ENCODE measurements at regions not wholly inside any gene's neighbourhood (a gene's known extent, or its start where the extent isn't known, plus 50 kb on each side); places are given as distances from the start of the nearest gene placed in this dataset.
"Not testable (repeated sequence)": the region's sequence is repeated elsewhere in the genome, so short reads cannot be mapped to it uniquely, and the experiment has no call there.

GRCh38 chr10:9382533-9382866 is 1328.0 kb downstream of the GATA3 start:
- TF ChIP-seq, protein P1, sequence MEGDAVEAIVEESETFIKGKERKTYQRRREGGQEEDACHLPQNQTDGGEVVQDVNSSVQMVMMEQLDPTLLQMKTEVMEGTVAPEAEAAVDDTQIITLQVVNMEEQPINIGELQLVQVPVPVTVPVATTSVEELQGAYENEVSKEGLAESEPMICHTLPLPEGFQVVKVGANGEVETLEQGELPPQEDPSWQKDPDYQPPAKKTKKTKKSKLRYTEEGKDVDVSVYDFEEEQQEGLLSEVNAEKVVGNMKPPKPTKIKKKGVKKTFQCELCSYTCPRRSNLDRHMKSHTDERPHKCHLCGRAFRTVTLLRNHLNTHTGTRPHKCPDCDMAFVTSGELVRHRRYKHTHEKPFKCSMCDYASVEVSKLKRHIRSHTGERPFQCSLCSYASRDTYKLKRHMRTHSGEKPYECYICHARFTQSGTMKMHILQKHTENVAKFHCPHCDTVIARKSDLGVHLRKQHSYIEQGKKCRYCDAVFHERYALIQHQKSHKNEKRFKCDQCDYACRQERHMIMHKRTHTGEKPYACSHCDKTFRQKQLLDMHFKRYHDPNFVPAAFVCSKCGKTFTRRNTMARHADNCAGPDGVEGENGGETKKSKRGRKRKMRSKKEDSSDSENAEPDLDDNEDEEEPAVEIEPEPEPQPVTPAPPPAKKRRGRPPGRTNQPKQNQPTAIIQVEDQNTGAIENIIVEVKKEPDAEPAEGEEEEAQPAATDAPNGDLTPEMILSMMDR (IDR thresholded peaks at IDR 0.05; ENCODE audit: borderline replicate concordance, control extremely low read depth, extremely low read depth, insufficient read depth, missing control alignments) = no peak
- in situ Hi-C loops (cut with MboI; ENCODE audit: low sequenced_read_pairs, unreplicated experiment) = no loop called here
- no peak for DNase-seq (ENCODE audit: low spot score)

DNA sequence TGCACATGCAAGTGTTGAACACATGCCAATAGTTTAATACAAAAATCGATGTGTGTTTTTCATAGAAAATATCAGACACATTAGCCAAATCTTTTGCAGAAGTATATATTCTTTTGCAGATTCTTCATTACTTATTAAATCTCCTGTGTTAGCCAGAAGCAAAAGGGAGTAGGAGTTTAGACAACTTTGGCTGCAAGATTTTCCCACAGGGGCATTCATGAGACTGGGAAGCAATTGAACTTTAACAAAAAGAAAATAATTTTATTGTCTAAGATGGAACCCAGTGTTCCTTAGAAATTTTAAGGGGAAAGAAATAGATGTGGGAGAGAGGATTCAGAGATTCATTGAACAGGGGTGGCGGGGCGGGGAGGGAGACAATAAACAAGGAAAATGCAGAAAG is 1336.0 kb downstream of the GATA3 start:
- DNase-seq (ENCODE audit: low spot score) = no peak
- in situ Hi-C loops (cut with MboI; ENCODE audit: low sequenced_read_pairs, unreplicated experiment) = no loop called here
- TF ChIP-seq, protein P1 (IDR thresholded peaks at IDR 0.05; ENCODE audit: borderline replicate concordance, control extremely low read depth, extremely low read depth, insufficient read depth, missing control alignments) = no peak

DNA sequence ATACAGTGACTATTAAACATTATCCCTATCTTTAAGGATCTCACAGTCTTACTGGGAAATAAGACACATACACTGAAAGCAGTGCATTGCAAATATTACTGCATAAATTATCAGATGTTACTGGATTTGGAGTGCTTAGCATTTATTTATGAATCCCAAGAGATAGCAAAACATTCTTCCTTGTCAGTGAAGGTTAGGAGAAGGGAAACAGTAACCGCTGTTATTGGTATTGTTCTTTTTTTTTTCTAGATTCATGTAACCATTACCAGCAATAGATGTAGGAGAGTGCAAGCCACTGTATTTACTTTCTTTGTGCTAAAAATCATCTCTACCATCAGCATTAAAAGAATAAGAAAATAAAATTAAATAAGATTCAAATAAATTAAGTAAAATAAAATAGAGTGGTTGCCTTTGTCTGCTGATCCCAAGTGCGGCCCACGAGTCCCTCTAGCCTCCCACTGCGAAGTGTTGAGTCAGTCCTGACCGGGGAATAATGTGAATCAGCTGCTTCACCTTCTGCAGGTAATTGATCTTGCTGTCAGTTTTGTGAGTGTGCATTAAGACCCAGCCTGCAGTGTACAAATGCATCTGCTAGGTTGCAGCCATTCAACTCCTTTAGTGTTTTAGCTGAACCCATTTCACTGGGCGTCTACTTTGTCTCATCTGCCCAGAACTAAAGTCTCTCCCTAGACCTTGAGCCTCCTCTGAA is 1344.9 kb downstream of the GATA3 start:
- no peak for DNase-seq (ENCODE audit: low spot score)
- TF ChIP-seq, protein P1 (IDR thresholded peaks at IDR 0.05; ENCODE audit: borderline replicate concordance, control extremely low read depth, extremely low read depth, insufficient read depth, missing control alignments) = no peak
- in situ Hi-C loops (cut with MboI; ENCODE audit: low sequenced_read_pairs, unreplicated experiment) = no loop called here

DNA sequence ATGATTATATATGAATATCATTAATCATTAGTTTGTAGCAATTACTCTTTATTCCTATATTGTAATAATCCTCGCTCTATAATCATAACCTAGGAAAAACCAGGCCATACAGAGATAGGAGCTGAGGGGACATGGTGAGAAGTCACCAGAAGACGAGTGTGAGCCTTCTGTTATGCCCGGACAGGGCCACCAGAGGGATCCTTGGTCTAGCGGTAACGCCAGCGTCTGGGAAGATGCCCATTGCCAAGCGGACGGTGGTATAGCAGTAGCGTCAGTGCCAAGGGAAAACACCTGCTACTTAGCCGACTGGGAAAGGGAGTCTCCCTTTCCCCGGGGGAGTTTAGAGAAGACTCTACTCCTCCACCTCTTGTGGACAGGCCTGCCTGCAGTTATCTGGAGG is 1347.6 kb downstream of the GATA3 start:
- in situ Hi-C loops (cut with MboI; ENCODE audit: low sequenced_read_pairs, unreplicated experiment); DNase-seq (ENCODE audit: low spot score): not testable (repeated sequence)

DNA sequence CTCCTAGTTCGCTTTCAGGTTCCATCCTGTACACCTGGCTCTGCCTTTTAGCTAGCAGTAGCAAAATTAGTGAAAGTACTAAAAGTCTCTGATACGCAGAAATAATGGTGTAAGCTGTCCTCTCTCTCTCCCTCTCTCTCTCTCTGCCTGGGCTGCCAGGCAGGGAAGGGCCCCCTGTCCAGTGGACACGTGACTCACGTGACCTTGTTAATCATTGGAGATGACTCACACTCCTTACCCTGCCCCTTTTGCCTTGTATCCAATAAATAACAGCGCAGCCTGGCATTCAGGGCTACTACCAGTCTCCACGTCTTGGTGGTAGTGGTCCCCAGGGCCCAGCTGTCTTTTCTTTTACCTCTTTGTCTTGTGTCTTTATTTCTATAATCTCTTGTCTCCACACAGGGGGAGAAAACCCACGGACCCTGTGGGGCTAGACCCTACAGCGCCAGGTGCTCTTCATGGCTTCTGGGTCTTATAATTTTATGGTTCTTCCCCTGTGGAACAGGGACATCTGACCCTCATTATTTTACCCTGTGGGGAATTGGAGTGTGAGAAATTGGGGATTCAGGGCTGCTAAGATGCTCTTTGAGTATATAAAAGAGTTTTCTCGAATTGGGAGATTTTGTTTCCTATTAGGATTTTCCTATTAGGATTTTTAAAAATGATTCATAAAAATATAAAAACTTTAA is 1348.2 kb downstream of the GATA3 start:
- DNase-seq (ENCODE audit: low spot score); in situ Hi-C loops (cut with MboI; ENCODE audit: low sequenced_read_pairs, unreplicated experiment): not testable (repeated sequence)

DNA sequence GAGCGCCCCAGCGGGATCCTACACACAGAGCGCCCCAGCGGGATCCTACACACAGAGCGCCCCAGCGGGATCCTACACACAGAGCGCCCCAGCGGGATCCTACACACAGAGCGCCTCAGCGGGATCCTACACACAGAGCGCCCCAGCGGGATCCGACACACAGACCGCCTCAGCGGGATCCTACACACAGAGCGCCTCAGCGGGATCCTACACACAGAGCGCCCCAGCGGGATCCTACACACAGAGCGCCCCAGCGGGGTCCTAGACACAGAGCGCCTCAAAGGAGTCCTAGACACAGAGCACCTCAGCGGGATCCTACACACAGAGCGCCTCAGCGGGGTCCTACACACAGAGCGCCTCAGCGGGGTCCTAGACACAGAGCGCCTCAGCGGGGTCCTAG is 1352.7 kb downstream of the GATA3 start:
- DNase-seq (ENCODE audit: low spot score); in situ Hi-C loops (cut with MboI; ENCODE audit: low sequenced_read_pairs, unreplicated experiment): not testable (repeated sequence)

GRCh38 chr10:9416331-9416730 is 1361.8 kb downstream of the GATA3 start:
- no peak for DNase-seq (ENCODE audit: low spot score)
- in situ Hi-C loops (cut with MboI; ENCODE audit: low sequenced_read_pairs, unreplicated experiment) = no loop called here
- TF ChIP-seq, protein P1 (IDR thresholded peaks at IDR 0.05; ENCODE audit: borderline replicate concordance, control extremely low read depth, extremely low read depth, insufficient read depth, missing control alignments) = no peak

DNA sequence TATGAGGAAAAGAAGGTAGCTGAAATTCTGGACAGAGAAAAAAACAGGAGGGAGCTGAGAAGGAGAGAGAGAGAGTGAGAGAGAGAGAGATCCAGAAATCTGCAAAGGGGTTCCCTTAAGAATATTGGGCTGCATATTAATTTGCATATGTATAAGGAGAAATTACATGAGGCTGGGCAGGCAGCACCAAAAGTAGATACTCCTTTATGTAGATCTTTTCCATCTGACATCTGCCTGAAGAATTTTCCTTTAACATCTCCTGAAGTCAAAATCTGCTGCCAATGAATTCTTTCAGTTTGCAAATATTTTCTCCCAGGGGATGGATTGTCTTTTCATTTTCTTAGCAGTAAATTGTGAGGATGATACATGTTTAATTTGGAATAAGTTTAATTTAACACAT is 1365.3 kb downstream of the GATA3 start:
- no peak for DNase-seq (ENCODE audit: low spot score)
- TF ChIP-seq, protein P1 (IDR thresholded peaks at IDR 0.05; ENCODE audit: borderline replicate concordance, control extremely low read depth, extremely low read depth, insufficient read depth, missing control alignments) = no peak
- in situ Hi-C loops (cut with MboI; ENCODE audit: low sequenced_read_pairs, unreplicated experiment) = no loop called here
